Hepatocyte (in vitro differentiated cells): ENCODE measurements at regions not wholly inside any gene's neighbourhood (a gene's known extent, or its start where the extent isn't known, plus 50 kb on each side); places are given as distances from the start of the nearest gene placed in this dataset.

ENCODE experiments used
- DNase-seq: peaks from one replicate; pipeline ENCODE4 v3.0.0-alpha.2; 2016; ENCODE audit warnings: low spot score
- H2AFZ ChIP-seq: fragments of 200-600 bp; sonication (generic); 2 replicates; pipeline ENCODE4 v1.6.0; 2016; ENCODE audit warnings: antibody characterized with exemption, mild to moderate bottlenecking
- H3K27ac ChIP-seq: fragments of 200-600 bp; sonication (generic); 2 replicates; pipeline ENCODE4 v1.5.1; 2016; ENCODE audit warnings: mild to moderate bottlenecking
- H3K27me3 ChIP-seq: fragments of 200-600 bp; sonication (generic); 2 replicates; pipeline ENCODE4 v1.6.1; 2016
- H3K36me3 ChIP-seq: fragments of 200-600 bp; sonication (generic); replicated peaks from 2 replicates; pipeline ENCODE4 v1.5.1; 2016; ENCODE audit warnings: low read depth; ENCODE audit not compliant: insufficient read depth
- H3K4me1 ChIP-seq: fragments of 200-600 bp; sonication (generic); 2 replicates; pipeline ENCODE4 v1.5.1; 2016; ENCODE audit warnings: mild to moderate bottlenecking, moderate library complexity; ENCODE audit not compliant: insufficient read depth
- H3K4me2 ChIP-seq: fragments of 200-600 bp; sonication (generic); 2 replicates; pipeline ENCODE4 v1.6.0; 2016
- H3K4me3 ChIP-seq: fragments of 200-600 bp; sonication (generic); 2 replicates; pipeline ENCODE4 v1.5.1; 2016; ENCODE audit warnings: mild to moderate bottlenecking
- H3K79me2 ChIP-seq: fragments of 200-600 bp; sonication (generic); 2 replicates; pipeline ENCODE4 v1.6.0; 2017; ENCODE audit warnings: mild to moderate bottlenecking
- H3K9me2 ChIP-seq: fragments of 200-600 bp; sonication (generic); replicated peaks from 2 replicates; pipeline ENCODE4 v1.6.0; 2017; ENCODE audit warnings: mild to moderate bottlenecking; ENCODE audit not compliant: insufficient read depth
- H3K9me3 ChIP-seq: fragments of 200-600 bp; sonication (generic); 2 replicates; pipeline ENCODE4 v1.5.1; 2016; ENCODE audit warnings: low read depth, mild to moderate bottlenecking
- H4K20me1 ChIP-seq: fragments of 200-600 bp; sonication (generic); 2 replicates; pipeline ENCODE4 v1.6.0; 2016; ENCODE audit warnings: mild to moderate bottlenecking; ENCODE audit not compliant: insufficient read depth, poor library complexity, severe bottlenecking
- EZH2 ChIP-seq: fragments of 200-600 bp; sonication (generic); IDR thresholded peaks from 2 replicates; pipeline ENCODE4 v1.6.1; 2016; ENCODE audit warnings: antibody characterized with exemption, mild to moderate bottlenecking, borderline replicate concordance
- EZH2phosphoT487 ChIP-seq: fragments of 200-600 bp; sonication (generic); IDR thresholded peaks from one replicate; pipeline ENCODE4 v1.6.1; 2018; ENCODE audit warnings: antibody characterized with exemption, mild to moderate bottlenecking, low read depth, moderate library complexity; ENCODE audit not compliant: unreplicated experiment, severe bottlenecking
- WGBS: methylation state at CpG from one replicate; pipeline ENCODE4 v1.1.6; 2016; ENCODE audit warnings: low lambda C conversion rate; ENCODE audit errors: missing lambda C conversion rate; 5-methylcytosine and 5-hydroxymethylcytosine counted together
- TF ChIP-seq, protein P1 (sequence below): fragments of 200-600 bp; sonication (generic); IDR thresholded peaks from 2 replicates; pipeline ENCODE4 v1.5.1; 2016; ENCODE audit warnings: antibody characterized with exemption, mild to moderate bottlenecking; ENCODE audit not compliant: poor library complexity

GRCh38 chr2:85939131-85939530 is 50.3 kb upstream of the ST3GAL5 start:
- Histone ChIP-seq H3K4me1 (peaks cover 12% of the 10 kb centered on the region), H3K27ac (no peak overlapping the region), H3K4me3 (no peak overlapping the region), H3K79me2 (no peaks in the 10 kb centered on the region), H4K20me1 (no peaks in the 10 kb centered on the region), H3K9me3 (no peaks in the 10 kb centered on the region), H3K36me3 (no peaks in the 10 kb centered on the region), H3K27me3 (no peaks in the 10 kb centered on the region), H3K9me2 (no peaks in the 10 kb centered on the region), H2AFZ (no peak overlapping the region), H3K4me2 (no peak overlapping the region)
- no peak for TF ChIP-seq EZH2phosphoT487
- TF ChIP-seq, protein P1, sequence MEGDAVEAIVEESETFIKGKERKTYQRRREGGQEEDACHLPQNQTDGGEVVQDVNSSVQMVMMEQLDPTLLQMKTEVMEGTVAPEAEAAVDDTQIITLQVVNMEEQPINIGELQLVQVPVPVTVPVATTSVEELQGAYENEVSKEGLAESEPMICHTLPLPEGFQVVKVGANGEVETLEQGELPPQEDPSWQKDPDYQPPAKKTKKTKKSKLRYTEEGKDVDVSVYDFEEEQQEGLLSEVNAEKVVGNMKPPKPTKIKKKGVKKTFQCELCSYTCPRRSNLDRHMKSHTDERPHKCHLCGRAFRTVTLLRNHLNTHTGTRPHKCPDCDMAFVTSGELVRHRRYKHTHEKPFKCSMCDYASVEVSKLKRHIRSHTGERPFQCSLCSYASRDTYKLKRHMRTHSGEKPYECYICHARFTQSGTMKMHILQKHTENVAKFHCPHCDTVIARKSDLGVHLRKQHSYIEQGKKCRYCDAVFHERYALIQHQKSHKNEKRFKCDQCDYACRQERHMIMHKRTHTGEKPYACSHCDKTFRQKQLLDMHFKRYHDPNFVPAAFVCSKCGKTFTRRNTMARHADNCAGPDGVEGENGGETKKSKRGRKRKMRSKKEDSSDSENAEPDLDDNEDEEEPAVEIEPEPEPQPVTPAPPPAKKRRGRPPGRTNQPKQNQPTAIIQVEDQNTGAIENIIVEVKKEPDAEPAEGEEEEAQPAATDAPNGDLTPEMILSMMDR = no peak
- TF ChIP-seq EZH2 = no peak
- no peak for DNase-seq
- WGBS = 86% methylated on average over 4 of the region's 4 CpGs
